ACHN (cell line): ENCODE measurements at regions not wholly inside any gene's neighbourhood (a gene's known extent, or its start where the extent isn't known, plus 50 kb on each side); places are given as distances from the start of the nearest gene placed in this dataset.
"Not testable (repeated sequence)": the region's sequence is repeated elsewhere in the genome, so short reads cannot be mapped to it uniquely, and the experiment has no call there.

Experiments used
- DNase-seq: peaks from one replicate; pipeline ENCODE4 v3.0.0-alpha.2; 2015
- in situ Hi-C: cut with HindIII; loops from 2 replicates; pipeline ENCODE4 v1.10.0; 2017; ENCODE audit warnings: low sequenced_read_pairs, low pct_ligation_motif_present, low pct_unique_long_range_greater_than_20kb

GRCh38 chr4:79134767-79135166 lies 191.1 kb downstream of the NAA11 start:
- no peak for DNase-seq
- in situ Hi-C loops: no loop called here

GRCh38 chr4:79132826-79133225 lies 193.0 kb downstream of the NAA11 start:
- no peak for DNase-seq
- in situ Hi-C loops: no loop called here

GRCh38 chr4:79121875-79122358 lies 182.7 kb upstream of the PAQR3 start:
- DNase-seq: no peak
- in situ Hi-C loops: no loop called here

GRCh38 chr4:79121223-79121622 lies 182.0 kb upstream of the PAQR3 start:
- in situ Hi-C loops: no loop called here

GRCh38 chr4:79117051-79117450 lies 177.8 kb upstream of the PAQR3 start:
- DNase-seq: not testable (repeated sequence)

More at GRCh38 chr4:79121223-79121622, 182.0 kb upstream of the PAQR3 start:
- no peak for DNase-seq

GRCh38 chr4:79107014-79107413 lies 167.8 kb upstream of the PAQR3 start:
- in situ Hi-C loops: no loop called here
- no peak for DNase-seq

More at GRCh38 chr4:79117051-79117450, 177.8 kb upstream of the PAQR3 start:
- in situ Hi-C loops: not testable (repeated sequence)

GRCh38 chr4:79088946-79089691 lies 149.9 kb upstream of the PAQR3 start:
- in situ Hi-C loops: no loop called here
- no peak for DNase-seq

GRCh38 chr4:79087071-79087470 lies 147.8 kb upstream of the PAQR3 start:
- in situ Hi-C loops: no loop called here
- no peak for DNase-seq

GRCh38 chr4:79083406-79084010 lies 144.3 kb upstream of the PAQR3 start:
- in situ Hi-C loops: no loop called here
- DNase-seq: no peak

- in situ Hi-C loops: no loop called here
- no peak for DNase-seq
Observed at GRCh38 chr4:79082997-79083396, 143.8 kb upstream of the PAQR3 start.

GRCh38 chr4:79081973-79082372 lies 142.7 kb upstream of the PAQR3 start:
- DNase-seq: no peak
- in situ Hi-C loops: no loop called here

- DNase-seq: no peak
- in situ Hi-C loops: no loop called here
Observed at GRCh38 chr4:79078339-79078738, 139.1 kb upstream of the PAQR3 start.

- DNase-seq: no peak
- in situ Hi-C loops: no loop called here
Observed at GRCh38 chr4:79074040-79074439, 134.8 kb upstream of the PAQR3 start.

- DNase-seq: no peak
- in situ Hi-C loops: no loop called here
Observed at GRCh38 chr4:79073471-79073870, 134.2 kb upstream of the PAQR3 start.

GRCh38 chr4:79065262-79065661 lies 126.0 kb upstream of the PAQR3 start:
- in situ Hi-C loops: no loop called here
- no peak for DNase-seq

GRCh38 chr4:79064806-79065205 lies 125.6 kb upstream of the PAQR3 start:
- DNase-seq: no peak
- in situ Hi-C loops: no loop called here

GRCh38 chr4:79059631-79060399 lies 120.6 kb upstream of the PAQR3 start:
- in situ Hi-C loops: no loop called here
- no peak for DNase-seq

GRCh38 chr4:79057772-79058171 lies 118.5 kb upstream of the PAQR3 start:
- DNase-seq: no peak
- in situ Hi-C loops: no loop called here

GRCh38 chr4:79053754-79054153 lies 114.5 kb upstream of the PAQR3 start:
- DNase-seq: no peak
- in situ Hi-C loops: no loop called here
